Ishikawa (cell line): ENCODE measurements at regions not wholly inside any gene's neighbourhood (a gene's known extent, or its start where the extent isn't known, plus 50 kb on each side); places are given as distances from the start of the nearest gene placed in this dataset.

Experiments used
- CEBPB ChIP-seq: IDR thresholded peaks from 2 replicates; pipeline ENCODE4 v1.6.1; 2012
- CREB1 ChIP-seq: IDR thresholded peaks from 2 replicates; pipeline ENCODE4 v1.6.1; 2012; ENCODE audit warnings: low read depth
- EGR1 ChIP-seq: IDR thresholded peaks from 2 replicates; pipeline ENCODE4 v1.6.1; 2012
- EP300 ChIP-seq: IDR thresholded peaks from 2 replicates; pipeline ENCODE4 v1.6.1; 2012; ENCODE audit warnings: borderline replicate concordance
- FOXM1 ChIP-seq: IDR thresholded peaks from 2 replicates; pipeline ENCODE4 v1.6.1; 2012; ENCODE audit warnings: low read depth, borderline replicate concordance
- MAX ChIP-seq: IDR thresholded peaks from 2 replicates; pipeline ENCODE4 v1.6.1; 2012
- NFIC ChIP-seq: IDR thresholded peaks from 2 replicates; pipeline ENCODE4 v1.6.1; 2012
- RAD21 ChIP-seq: IDR thresholded peaks from 2 replicates; pipeline ENCODE4 v1.6.1; 2012; ENCODE audit warnings: low read depth
- REST ChIP-seq: IDR thresholded peaks from 2 replicates; pipeline ENCODE4 v1.6.1; 2012; ENCODE audit warnings: low read depth, mild to moderate bottlenecking
- TAF1 ChIP-seq: IDR thresholded peaks from 2 replicates; pipeline ENCODE4 v1.6.1; 2012; ENCODE audit warnings: low read depth, mild to moderate bottlenecking
- TCF12 ChIP-seq: IDR thresholded peaks from 2 replicates; pipeline ENCODE4 v1.6.1; 2012; ENCODE audit warnings: low read depth
- TEAD4 ChIP-seq: IDR thresholded peaks from 2 replicates; pipeline ENCODE4 v1.6.1; 2012
- USF1 ChIP-seq: IDR thresholded peaks from 2 replicates; pipeline ENCODE4 v1.6.1; 2012
- YY1 ChIP-seq: IDR thresholded peaks from 2 replicates; pipeline ENCODE4 v1.6.1; 2012; ENCODE audit warnings: low read depth
- ZBTB7A ChIP-seq: IDR thresholded peaks from 2 replicates; pipeline ENCODE4 v1.6.1; 2012; ENCODE audit warnings: low read depth

- TF ChIP-seq MAX: no peak
- TF ChIP-seq USF1: no peak
- no peak for TF ChIP-seq ZBTB7A
- TF ChIP-seq NFIC: no peak
- TF ChIP-seq FOXM1: no peak
- no peak for TF ChIP-seq EGR1
- TF ChIP-seq TEAD4: no peak
- no peak for TF ChIP-seq RAD21
- no peak for TF ChIP-seq CREB1
- no peak for TF ChIP-seq TCF12
- TF ChIP-seq REST: no peak
- TF ChIP-seq YY1: no peak
- no peak for TF ChIP-seq CEBPB
- TF ChIP-seq TAF1: no peak
- TF ChIP-seq EP300: no peak
Observed at GRCh38 chr1:30242722-30243457, 480.5 kb downstream of the MATN1 start.

GRCh38 chr1:30242168-30242567 lies 481.2 kb downstream of the MATN1 start:
- TF ChIP-seq EP300: no peak
- no peak for TF ChIP-seq RAD21
- TF ChIP-seq ZBTB7A: no peak
- TF ChIP-seq USF1: no peak
- no peak for TF ChIP-seq MAX
- TF ChIP-seq REST: no peak
- no peak for TF ChIP-seq EGR1
- TF ChIP-seq YY1: no peak

- TF ChIP-seq YY1 (no peak), FOXM1 (no peak), USF1 (no peak), CREB1 (no peak), TEAD4 (no peak), CEBPB (no peak), EGR1 (no peak), EP300 (no peak), REST (no peak), NFIC (no peak), RAD21 (no peak), TCF12 (no peak), TAF1 (no peak), MAX (no peak), ZBTB7A (no peak)
Observed at GRCh38 chr1:30241681-30242080, 481.7 kb downstream of the MATN1 start.

- TF ChIP-seq ZBTB7A: no peak
- no peak for TF ChIP-seq REST
- no peak for TF ChIP-seq TCF12
- no peak for TF ChIP-seq CEBPB
- no peak for TF ChIP-seq RAD21
- no peak for TF ChIP-seq TAF1
- TF ChIP-seq FOXM1: no peak
- no peak for TF ChIP-seq NFIC
- TF ChIP-seq YY1: no peak
- no peak for TF ChIP-seq TEAD4
- no peak for TF ChIP-seq USF1
- TF ChIP-seq CREB1: no peak
- TF ChIP-seq EGR1: no peak
- TF ChIP-seq EP300: no peak
- no peak for TF ChIP-seq MAX
Observed at GRCh38 chr1:30234091-30234490, 489.3 kb downstream of the MATN1 start.
